Neural cell (in vitro differentiated cells): ENCODE measurements at regions not wholly inside any gene's neighbourhood (a gene's known extent, or its start where the extent isn't known, plus 50 kb on each side); places are given as distances from the start of the nearest gene placed in this dataset.
A peak's percentile ranks its signal among the peaks of the same experiment; 100 is the strongest.

ENCODE experiments used
- H2AFZ ChIP-seq: fragments of 200-600, 300-800 bp; sonication (generic), shearing (Covaris generic); 2 replicates; pipeline ENCODE4 v1.6.0; 2014; ENCODE audit warnings: low read depth, mild to moderate bottlenecking, antibody characterized with exemption, low read length, moderate library complexity
- H3F3A ChIP-seq: fragments of 200-600 bp; shearing (Covaris generic); 2 replicates; pipeline ENCODE4 v1.6.1; 2016; ENCODE audit warnings: mild to moderate bottlenecking, moderate library complexity, mixed read lengths, antibody characterized with exemption, low read length; ENCODE audit not compliant: insufficient read depth, poor library complexity, severe bottlenecking
- H3K27ac ChIP-seq: fragments of 200-600, 300-800 bp; sonication (generic), shearing (Covaris generic); 2 replicates; pipeline ENCODE4 v1.5.1; 2014; ENCODE audit warnings: mild to moderate bottlenecking, low read length, moderate library complexity
- H3K27me3 ChIP-seq: fragments of 300-800, 200-600 bp; sonication (generic), shearing (Covaris generic); 2 replicates; pipeline ENCODE4 v1.6.0; 2014; ENCODE audit warnings: mild to moderate bottlenecking, low read depth, low read length, moderate library complexity; ENCODE audit not compliant: insufficient read depth
- H3K36me3 ChIP-seq: fragments of 300-800, 200-600 bp; sonication (generic), shearing (Covaris generic); 2 replicates; pipeline ENCODE4 v1.5.1; 2014; ENCODE audit warnings: mild to moderate bottlenecking, antibody characterized with exemption, low read length, moderate library complexity; ENCODE audit not compliant: insufficient read depth
- H3K4me2 ChIP-seq: fragments of 300-800, 200-600 bp; sonication (generic), shearing (Covaris generic); 2 replicates; pipeline ENCODE4 v1.6.0; 2014; ENCODE audit warnings: mild to moderate bottlenecking, low read length
- H3K4me3 ChIP-seq: fragments of 300-800, 200-600 bp; sonication (generic), shearing (Covaris generic); 2 replicates; pipeline ENCODE4 v1.5.1; 2014; ENCODE audit warnings: mild to moderate bottlenecking, low read length, moderate library complexity
- H3K79me2 ChIP-seq: fragments of 200-600 bp; shearing (Covaris generic); replicated peaks from 2 replicates; pipeline ENCODE4 v1.6.0; 2014; ENCODE audit warnings: mild to moderate bottlenecking, low read length, moderate library complexity; ENCODE audit not compliant: insufficient read depth
- H3K9ac ChIP-seq: fragments of 300-800, 200-600 bp; sonication (generic), shearing (Covaris generic); 2 replicates; pipeline ENCODE4 v1.6.1; 2016; ENCODE audit warnings: mild to moderate bottlenecking, low read length, mixed read lengths
- H3K9me2 ChIP-seq: fragments of 200-600 bp; shearing (Covaris generic); 2 replicates; pipeline ENCODE4 v1.6.1; 2016; ENCODE audit warnings: mild to moderate bottlenecking, low read length, mixed read lengths; ENCODE audit not compliant: insufficient read depth
- H3K9me3 ChIP-seq: fragments of 200-600, 300-800 bp; sonication (generic), shearing (Covaris generic); 2 replicates; pipeline ENCODE4 v1.6.1; 2016; ENCODE audit warnings: mild to moderate bottlenecking, mixed run types, low read length, moderate library complexity, mixed read lengths
- H4K20me1 ChIP-seq: fragments of 200-600 bp; shearing (Covaris generic); 2 replicates; pipeline ENCODE4 v1.6.1; 2016; ENCODE audit warnings: mild to moderate bottlenecking, mixed run types; ENCODE audit not compliant: insufficient read depth
- EP300 ChIP-seq: fragments of 450-650 bp; conservative IDR thresholded peaks from 2 replicates; pipeline ENCODE4 v1.6.1; 2014; ENCODE audit warnings: antibody characterized with exemption, mild to moderate bottlenecking, moderate library complexity; ENCODE audit not compliant: poor library complexity, severe bottlenecking
- EZH2 ChIP-seq: fragments of 200-600, 300-800 bp; shearing (Covaris generic), sonication (generic); IDR thresholded peaks from 2 replicates; pipeline ENCODE4 v1.6.1; 2014; ENCODE audit warnings: antibody characterized with exemption, low read length, borderline replicate concordance, mild to moderate bottlenecking; ENCODE audit not compliant: insufficient read depth, poor library complexity, severe bottlenecking
- MXI1 ChIP-seq: fragments of 450-650 bp; conservative IDR thresholded peaks from 2 replicates; pipeline ENCODE4 v1.6.1; 2014; ENCODE audit warnings: antibody characterized with exemption, mild to moderate bottlenecking; ENCODE audit not compliant: poor library complexity, severe bottlenecking
- POLR2AphosphoS5 ChIP-seq: IDR thresholded peaks from 2 replicates; pipeline ENCODE4 v1.6.1; 2012
- RAD21 ChIP-seq: fragments of 450-650 bp; conservative IDR thresholded peaks from 2 replicates; pipeline ENCODE4 v1.6.1; 2014; ENCODE audit warnings: antibody characterized with exemption, mild to moderate bottlenecking, moderate library complexity
- SMC3 ChIP-seq: fragments of 450-650 bp; conservative IDR thresholded peaks from 2 replicates; pipeline ENCODE4 v1.6.1; 2014; ENCODE audit warnings: antibody characterized with exemption, mild to moderate bottlenecking, moderate library complexity; ENCODE audit not compliant: poor library complexity
- TAF1 ChIP-seq: IDR thresholded peaks from 2 replicates; pipeline ENCODE4 v1.6.1; 2012; ENCODE audit warnings: low read depth
- TF ChIP-seq, protein P1 (sequence below): IDR thresholded peaks from 2 replicates; pipeline ENCODE4 v1.6.1; 2012; ENCODE audit warnings: borderline replicate concordance
- TF ChIP-seq, protein P2 (sequence below): fragments of 450-650 bp; IDR thresholded peaks from 2 replicates; pipeline ENCODE4 v1.5.1; 2014; ENCODE audit warnings: antibody characterized with exemption, mild to moderate bottlenecking, moderate library complexity; ENCODE audit not compliant: poor library complexity, severe bottlenecking

DNA sequence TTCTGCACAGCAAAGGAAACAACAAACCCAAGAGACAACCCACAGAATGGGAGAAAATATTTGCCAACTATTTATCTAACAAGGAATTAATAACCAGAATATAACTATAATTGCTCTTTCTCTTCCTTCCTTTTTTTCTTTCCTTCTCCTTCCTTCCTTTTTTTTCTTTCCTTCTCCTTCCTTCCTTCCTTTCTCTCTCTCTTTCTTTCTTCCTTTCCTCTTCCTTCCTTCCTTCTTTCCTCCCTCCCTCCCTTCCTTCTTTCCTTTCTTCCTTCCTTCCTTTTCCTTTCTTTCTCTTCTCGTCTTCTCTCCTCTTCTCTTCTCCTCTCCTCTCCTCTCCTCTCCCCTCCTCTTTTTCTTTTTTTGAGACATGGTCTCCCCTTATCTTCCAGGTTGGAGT, 345.4 kb upstream of the ARRDC4 start:
- Histone ChIP-seq H3K9me2 (no peaks in the 10 kb centered on the region), H3K27me3 (no peaks in the 10 kb centered on the region), H3K9ac (no peak overlapping the region), H3K4me3 (no peak overlapping the region), H3K4me2 (no peak overlapping the region), H4K20me1 (no peaks in the 10 kb centered on the region), H3K9me3 (peaks cover 5% of the 10 kb centered on the region), H3K36me3 (no peaks in the 10 kb centered on the region), H3F3A (no peaks in the 10 kb centered on the region), H2AFZ (no peak overlapping the region), H3K27ac (no peak overlapping the region), H3K79me2 (no peaks in the 10 kb centered on the region)
- TF ChIP-seq SMC3 (no peak), EZH2 (no peak), RAD21 (no peak)
- TF ChIP-seq, protein P1, sequence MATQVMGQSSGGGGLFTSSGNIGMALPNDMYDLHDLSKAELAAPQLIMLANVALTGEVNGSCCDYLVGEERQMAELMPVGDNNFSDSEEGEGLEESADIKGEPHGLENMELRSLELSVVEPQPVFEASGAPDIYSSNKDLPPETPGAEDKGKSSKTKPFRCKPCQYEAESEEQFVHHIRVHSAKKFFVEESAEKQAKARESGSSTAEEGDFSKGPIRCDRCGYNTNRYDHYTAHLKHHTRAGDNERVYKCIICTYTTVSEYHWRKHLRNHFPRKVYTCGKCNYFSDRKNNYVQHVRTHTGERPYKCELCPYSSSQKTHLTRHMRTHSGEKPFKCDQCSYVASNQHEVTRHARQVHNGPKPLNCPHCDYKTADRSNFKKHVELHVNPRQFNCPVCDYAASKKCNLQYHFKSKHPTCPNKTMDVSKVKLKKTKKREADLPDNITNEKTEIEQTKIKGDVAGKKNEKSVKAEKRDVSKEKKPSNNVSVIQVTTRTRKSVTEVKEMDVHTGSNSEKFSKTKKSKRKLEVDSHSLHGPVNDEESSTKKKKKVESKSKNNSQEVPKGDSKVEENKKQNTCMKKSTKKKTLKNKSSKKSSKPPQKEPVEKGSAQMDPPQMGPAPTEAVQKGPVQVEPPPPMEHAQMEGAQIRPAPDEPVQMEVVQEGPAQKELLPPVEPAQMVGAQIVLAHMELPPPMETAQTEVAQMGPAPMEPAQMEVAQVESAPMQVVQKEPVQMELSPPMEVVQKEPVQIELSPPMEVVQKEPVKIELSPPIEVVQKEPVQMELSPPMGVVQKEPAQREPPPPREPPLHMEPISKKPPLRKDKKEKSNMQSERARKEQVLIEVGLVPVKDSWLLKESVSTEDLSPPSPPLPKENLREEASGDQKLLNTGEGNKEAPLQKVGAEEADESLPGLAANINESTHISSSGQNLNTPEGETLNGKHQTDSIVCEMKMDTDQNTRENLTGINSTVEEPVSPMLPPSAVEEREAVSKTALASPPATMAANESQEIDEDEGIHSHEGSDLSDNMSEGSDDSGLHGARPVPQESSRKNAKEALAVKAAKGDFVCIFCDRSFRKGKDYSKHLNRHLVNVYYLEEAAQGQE = no peak

DNA sequence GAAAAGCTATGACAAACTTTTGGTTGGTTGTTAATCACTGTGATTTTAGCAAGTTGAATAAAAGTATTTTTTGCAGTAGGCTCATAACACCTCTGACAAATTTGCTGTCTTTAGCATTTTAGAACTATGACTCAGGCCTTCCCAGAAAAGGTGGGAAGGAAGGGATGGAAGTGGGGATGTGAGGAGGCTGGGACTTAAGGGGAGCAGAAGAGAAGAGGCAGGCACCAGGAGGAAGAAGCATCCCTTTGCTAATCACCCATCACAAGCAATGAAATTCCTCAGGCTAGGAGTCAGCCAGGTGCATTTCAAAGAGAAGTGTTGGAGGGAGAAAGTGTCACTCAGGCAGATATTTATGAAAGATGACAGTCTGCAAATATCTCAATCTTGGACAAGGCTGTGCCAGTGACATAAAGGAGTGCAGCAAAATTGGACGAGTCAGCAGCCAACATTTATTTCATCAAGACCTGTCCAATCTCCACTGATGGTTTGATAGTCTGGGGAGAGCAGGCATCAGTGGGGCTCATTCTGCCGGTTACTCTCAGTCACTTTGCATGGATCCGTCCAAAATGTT, 337.3 kb upstream of the ARRDC4 start:
- no peak for TF ChIP-seq MXI1
- peak; percentile 73 for TF ChIP-seq EP300
- peak; percentile 54 for TF ChIP-seq POLR2AphosphoS5
- H3K9me2 ChIP-seq = no peaks in the 10 kb centered on the region
- no peak overlapping the region for H3K27ac ChIP-seq
- H3K4me3 ChIP-seq = no peak overlapping the region
- H3F3A ChIP-seq = no peaks in the 10 kb centered on the region
- no peaks in the 10 kb centered on the region for H3K79me2 ChIP-seq
- H3K27me3 ChIP-seq = no peaks in the 10 kb centered on the region
- H3K4me2 ChIP-seq = no peak overlapping the region
- H2AFZ ChIP-seq = no peak overlapping the region
- H3K36me3 ChIP-seq = no peaks in the 10 kb centered on the region
- H3K9me3 ChIP-seq = no peaks in the 10 kb centered on the region
- H4K20me1 ChIP-seq = no peaks in the 10 kb centered on the region
- no peak overlapping the region for H3K9ac ChIP-seq

DNA sequence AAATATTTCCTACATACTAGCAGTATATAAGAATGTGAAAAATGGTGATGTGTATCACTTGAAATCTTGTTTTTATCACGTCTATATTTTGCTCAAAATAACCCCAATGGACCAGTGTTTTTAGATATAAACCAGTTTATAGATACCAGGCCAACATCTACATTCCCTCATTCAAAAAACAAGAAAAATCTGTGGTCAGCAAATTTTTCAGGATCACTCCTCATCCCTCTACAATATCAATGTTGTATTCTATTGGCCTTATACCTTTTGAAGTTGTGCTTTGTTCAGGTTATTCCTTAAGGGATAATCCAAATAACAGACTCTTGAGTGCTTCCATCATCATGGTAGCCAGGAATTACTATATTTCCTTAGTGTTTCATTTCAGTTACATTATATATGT, 332.9 kb upstream of the ARRDC4 start:
- Histone ChIP-seq H3K4me3 (no peak overlapping the region), H3K79me2 (no peaks in the 10 kb centered on the region), H3K27ac (no peak overlapping the region), H2AFZ (no peak overlapping the region), H3K9me2 (no peaks in the 10 kb centered on the region), H3F3A (no peaks in the 10 kb centered on the region), H3K4me2 (no peak overlapping the region), H3K27me3 (no peaks in the 10 kb centered on the region), H4K20me1 (no peaks in the 10 kb centered on the region), H3K9ac (no peak overlapping the region), H3K9me3 (no peaks in the 10 kb centered on the region), H3K36me3 (no peaks in the 10 kb centered on the region)
- TF ChIP-seq TAF1 (no peak), EZH2 (no peak), MXI1 (no peak), EP300 (no peak), POLR2AphosphoS5 (no peak)
- TF ChIP-seq, protein P2, sequence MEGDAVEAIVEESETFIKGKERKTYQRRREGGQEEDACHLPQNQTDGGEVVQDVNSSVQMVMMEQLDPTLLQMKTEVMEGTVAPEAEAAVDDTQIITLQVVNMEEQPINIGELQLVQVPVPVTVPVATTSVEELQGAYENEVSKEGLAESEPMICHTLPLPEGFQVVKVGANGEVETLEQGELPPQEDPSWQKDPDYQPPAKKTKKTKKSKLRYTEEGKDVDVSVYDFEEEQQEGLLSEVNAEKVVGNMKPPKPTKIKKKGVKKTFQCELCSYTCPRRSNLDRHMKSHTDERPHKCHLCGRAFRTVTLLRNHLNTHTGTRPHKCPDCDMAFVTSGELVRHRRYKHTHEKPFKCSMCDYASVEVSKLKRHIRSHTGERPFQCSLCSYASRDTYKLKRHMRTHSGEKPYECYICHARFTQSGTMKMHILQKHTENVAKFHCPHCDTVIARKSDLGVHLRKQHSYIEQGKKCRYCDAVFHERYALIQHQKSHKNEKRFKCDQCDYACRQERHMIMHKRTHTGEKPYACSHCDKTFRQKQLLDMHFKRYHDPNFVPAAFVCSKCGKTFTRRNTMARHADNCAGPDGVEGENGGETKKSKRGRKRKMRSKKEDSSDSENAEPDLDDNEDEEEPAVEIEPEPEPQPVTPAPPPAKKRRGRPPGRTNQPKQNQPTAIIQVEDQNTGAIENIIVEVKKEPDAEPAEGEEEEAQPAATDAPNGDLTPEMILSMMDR = no peak
